MM.1S (cell line): ENCODE measurements at regions not wholly inside any gene's neighbourhood (a gene's known extent, or its start where the extent isn't known, plus 50 kb on each side); places are given as distances from the start of the nearest gene placed in this dataset.

Experiments
- DNase-seq: peaks from one replicate; pipeline ENCODE4 v3.0.0-alpha.2; 2015
- H2AFZ ChIP-seq: fragments of 300-600 bp; sonication (generic); 2 replicates; pipeline ENCODE4 v1.6.0; 2016; ENCODE audit warnings: antibody characterized with exemption, low read length
- H3F3A ChIP-seq: fragments of 300-600 bp; sonication (generic); 2 replicates; pipeline ENCODE4 v1.6.1; 2016; ENCODE audit warnings: mild to moderate bottlenecking, antibody characterized with exemption, low read length, moderate library complexity, mixed read lengths; ENCODE audit not compliant: insufficient read depth
- H3K27ac ChIP-seq: fragments of 300-600 bp; sonication (generic); 2 replicates; pipeline ENCODE4 v1.5.1; 2016; ENCODE audit warnings: mild to moderate bottlenecking, low read length
- H3K27me3 ChIP-seq: fragments of 300-600 bp; sonication (generic); replicated peaks from 2 replicates; pipeline ENCODE4 v1.6.0; 2016; ENCODE audit warnings: low read length; ENCODE audit not compliant: insufficient read depth
- H3K36me3 ChIP-seq: fragments of 300-600 bp; sonication (generic); replicated peaks from 2 replicates; pipeline ENCODE4 v1.6.1; 2016; ENCODE audit warnings: mild to moderate bottlenecking, low read length, mixed read lengths; ENCODE audit not compliant: insufficient read depth
- H3K4me1 ChIP-seq: fragments of 300-600 bp; sonication (generic); 2 replicates; pipeline ENCODE4 v1.6.1; 2016; ENCODE audit warnings: low read length, mixed read lengths
- H3K4me2 ChIP-seq: fragments of 300-600 bp; sonication (generic); 2 replicates; pipeline ENCODE4 v1.6.0; 2016; ENCODE audit warnings: low read depth, low read length
- H3K4me3 ChIP-seq: fragments of 300-600 bp; sonication (generic); 2 replicates; pipeline ENCODE4 v1.5.1; 2016; ENCODE audit warnings: low read length, mixed read lengths
- H3K79me2 ChIP-seq: fragments of 300-600 bp; sonication (generic); 2 replicates; pipeline ENCODE4 v1.6.1; 2016; ENCODE audit warnings: mixed run types, low read length, mixed read lengths
- H3K9ac ChIP-seq: fragments of 300-600 bp; sonication (generic); 2 replicates; pipeline ENCODE4 v1.6.1; 2016; ENCODE audit warnings: low read length, mixed read lengths
- H3K9me2 ChIP-seq: fragments of 300-600 bp; sonication (generic); replicated peaks from 2 replicates; pipeline ENCODE4 v1.6.1; 2016; ENCODE audit warnings: mild to moderate bottlenecking, low read length, mixed read lengths; ENCODE audit not compliant: insufficient read depth
- H3K9me3 ChIP-seq: fragments of 300-600 bp; sonication (generic); replicated peaks from 2 replicates; pipeline ENCODE4 v1.6.1; 2016; ENCODE audit warnings: mild to moderate bottlenecking, low read length, mixed read lengths; ENCODE audit not compliant: insufficient read depth
- H4K20me1 ChIP-seq: fragments of 300-600 bp; sonication (generic); 2 replicates; pipeline ENCODE4 v1.6.1; 2016; ENCODE audit warnings: mild to moderate bottlenecking, low read length, moderate library complexity, mixed read lengths; ENCODE audit not compliant: insufficient read depth
- EZH2 ChIP-seq: fragments of 300-600 bp; sonication (generic); optimal IDR thresholded peaks from 2 replicates; pipeline ENCODE3; 2017; ENCODE audit warnings: low read depth, mild to moderate bottlenecking, antibody characterized with exemption, low read length, mixed read lengths
- EZH2phosphoT487 ChIP-seq: fragments of 300-600 bp; sonication (generic); IDR thresholded peaks from 2 replicates; pipeline ENCODE4 v1.6.1; 2018; ENCODE audit warnings: antibody characterized with exemption, low read length
- TF ChIP-seq, protein P1 (sequence below): fragments of 300-600 bp; sonication (generic); IDR thresholded peaks from 2 replicates; pipeline ENCODE4 v1.5.1; 2016; ENCODE audit warnings: antibody characterized with exemption, low read length, mixed read lengths

DNA sequence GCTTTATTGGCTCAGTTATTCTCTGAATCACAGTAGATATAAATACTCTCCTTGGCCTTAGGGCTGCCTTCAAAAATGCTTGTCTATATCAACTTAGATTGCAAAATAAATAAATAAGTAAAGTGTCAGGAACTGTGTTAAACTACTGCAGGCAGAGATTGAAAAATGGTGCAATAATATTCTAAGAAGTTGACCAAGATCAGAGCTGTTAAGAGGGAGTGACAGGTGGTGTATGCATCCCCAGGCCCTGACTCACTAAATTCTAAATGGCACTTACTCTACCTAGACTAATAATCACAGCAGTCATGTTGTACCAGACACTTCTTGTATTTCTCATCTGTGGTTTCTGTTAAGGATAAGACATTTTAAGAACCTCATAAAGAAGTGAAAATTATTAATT is 235.1 kb upstream of the SPOCK3 start:
- no peak overlapping the region for H2AFZ ChIP-seq
- no peaks in the 10 kb centered on the region for H3K36me3 ChIP-seq
- H3K79me2 ChIP-seq = no peaks in the 10 kb centered on the region
- H3K4me1 ChIP-seq = no peaks in the 10 kb centered on the region
- H3K27ac ChIP-seq = no peak overlapping the region
- H3K4me3 ChIP-seq = no peak overlapping the region
- no peaks in the 10 kb centered on the region for H3F3A ChIP-seq
- DNase-seq = no peak
- H3K27me3 ChIP-seq = no peaks in the 10 kb centered on the region
- H3K9me2 ChIP-seq = no peaks in the 10 kb centered on the region
- no peaks in the 10 kb centered on the region for H4K20me1 ChIP-seq
- no peaks in the 10 kb centered on the region for H3K9me3 ChIP-seq
- TF ChIP-seq EZH2 (no peak), EZH2phosphoT487 (no peak)
- TF ChIP-seq, protein P1, sequence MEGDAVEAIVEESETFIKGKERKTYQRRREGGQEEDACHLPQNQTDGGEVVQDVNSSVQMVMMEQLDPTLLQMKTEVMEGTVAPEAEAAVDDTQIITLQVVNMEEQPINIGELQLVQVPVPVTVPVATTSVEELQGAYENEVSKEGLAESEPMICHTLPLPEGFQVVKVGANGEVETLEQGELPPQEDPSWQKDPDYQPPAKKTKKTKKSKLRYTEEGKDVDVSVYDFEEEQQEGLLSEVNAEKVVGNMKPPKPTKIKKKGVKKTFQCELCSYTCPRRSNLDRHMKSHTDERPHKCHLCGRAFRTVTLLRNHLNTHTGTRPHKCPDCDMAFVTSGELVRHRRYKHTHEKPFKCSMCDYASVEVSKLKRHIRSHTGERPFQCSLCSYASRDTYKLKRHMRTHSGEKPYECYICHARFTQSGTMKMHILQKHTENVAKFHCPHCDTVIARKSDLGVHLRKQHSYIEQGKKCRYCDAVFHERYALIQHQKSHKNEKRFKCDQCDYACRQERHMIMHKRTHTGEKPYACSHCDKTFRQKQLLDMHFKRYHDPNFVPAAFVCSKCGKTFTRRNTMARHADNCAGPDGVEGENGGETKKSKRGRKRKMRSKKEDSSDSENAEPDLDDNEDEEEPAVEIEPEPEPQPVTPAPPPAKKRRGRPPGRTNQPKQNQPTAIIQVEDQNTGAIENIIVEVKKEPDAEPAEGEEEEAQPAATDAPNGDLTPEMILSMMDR = no peak
- H3K9ac ChIP-seq = no peak overlapping the region
- no peak overlapping the region for H3K4me2 ChIP-seq

GRCh38 chr4:167475951-167476350 is 241.7 kb upstream of the SPOCK3 start:
- no peaks in the 10 kb centered on the region for H3K9me3 ChIP-seq
- H3K4me3 ChIP-seq = no peak overlapping the region
- no peak overlapping the region for H2AFZ ChIP-seq
- H3K4me1 ChIP-seq = no peaks in the 10 kb centered on the region
- H3K9me2 ChIP-seq = no peaks in the 10 kb centered on the region
- no peaks in the 10 kb centered on the region for H3F3A ChIP-seq
- H3K4me2 ChIP-seq = no peak overlapping the region
- H3K27ac ChIP-seq = no peak overlapping the region
- H3K36me3 ChIP-seq = no peaks in the 10 kb centered on the region
- no peaks in the 10 kb centered on the region for H4K20me1 ChIP-seq
- no peak for DNase-seq
- TF ChIP-seq EZH2phosphoT487 (no peak), EZH2 (no peak)
- TF ChIP-seq, protein P1 = no peak
- no peaks in the 10 kb centered on the region for H3K27me3 ChIP-seq
- no peak overlapping the region for H3K9ac ChIP-seq
- H3K79me2 ChIP-seq = no peaks in the 10 kb centered on the region

DNA sequence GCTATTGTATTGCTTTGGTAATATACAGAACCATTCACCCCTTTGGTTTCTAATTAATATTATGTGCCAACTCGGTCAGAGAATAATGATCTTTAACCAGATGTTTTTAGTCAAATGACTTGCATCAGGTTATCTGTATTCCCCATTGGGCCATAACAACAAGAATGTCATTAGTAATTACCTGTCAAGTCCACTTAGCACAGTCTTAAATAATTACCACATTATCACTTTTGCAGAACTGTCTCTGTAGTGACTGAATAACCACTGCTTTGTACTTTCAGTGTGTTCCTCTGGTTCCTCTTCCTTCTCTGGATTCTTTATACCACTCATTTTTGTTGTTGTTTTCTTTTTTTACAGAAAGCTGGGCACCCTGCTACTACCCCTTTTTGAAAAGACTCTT is 257.7 kb upstream of the SPOCK3 start:
- Histone ChIP-seq H3K9ac (no peak overlapping the region), H3K9me3 (no peaks in the 10 kb centered on the region), H4K20me1 (no peaks in the 10 kb centered on the region), H3K4me1 (no peaks in the 10 kb centered on the region), H3K36me3 (no peaks in the 10 kb centered on the region), H3K4me2 (no peak overlapping the region), H3F3A (no peaks in the 10 kb centered on the region), H3K4me3 (no peak overlapping the region), H3K79me2 (no peaks in the 10 kb centered on the region), H3K9me2 (no peaks in the 10 kb centered on the region), H2AFZ (no peak overlapping the region), H3K27me3 (no peaks in the 10 kb centered on the region), H3K27ac (no peak overlapping the region)
- no peak for DNase-seq
- TF ChIP-seq EZH2phosphoT487 (no peak), EZH2 (no peak)
- TF ChIP-seq, protein P1 = no peak
